SK-N-SH (cell line): ENCODE measurements at regions not wholly inside any gene's neighbourhood (a gene's known extent, or its start where the extent isn't known, plus 50 kb on each side); places are given as distances from the start of the nearest gene placed in this dataset.

Experiments used
- CTCF ChIA-PET: fragments of 300-600, 350-600 bp; formaldehyde crosslinking; extraction: SDS; loops from one replicate; lab custom pipeline; 2021; lab: Yijun Ruan, JAX
- POLR2A ChIA-PET: fragments of 350-600 bp; sonication (Branson Sonifier 250); formaldehyde crosslinking; extraction: SDS; loops from one replicate; lab custom pipeline; 2020; ENCODE audit warnings: antibody characterized with exemption, inconsistent platforms; lab: Yijun Ruan, JAX
- DNase-seq: peaks from one replicate; pipeline ENCODE4 v3.0.0; 2012
- H2AFZ ChIP-seq: fragments of 200-600 bp; sonication (generic); 2 replicates; pipeline ENCODE4 v1.8.1; 2016; ENCODE audit warnings: antibody characterized with exemption, mild to moderate bottlenecking, low read depth
- H3F3A ChIP-seq: fragments of 200-600 bp; sonication (generic); replicated peaks from 2 replicates; pipeline ENCODE3; 2016; ENCODE audit warnings: antibody characterized with exemption, mild to moderate bottlenecking; ENCODE audit not compliant: insufficient read depth
- H3K27ac ChIP-seq, 2 experiments: fragments of 200-500 bp in 1 of 2; fragments of 200-600 bp in 1 of 2; sonication (Bioruptor generic) in 1 of 2; sonication (generic), shearing (Covaris generic) in 1 of 2; 2 replicates each; pipeline versions ENCODE4 v1.5.1 to v1.6.1; 2014 to 2016; ENCODE audit warnings: low read depth in 2 of 2, inconsistent platforms in 1 of 2, low read length in 1 of 2, mild to moderate bottlenecking in 1 of 2, mixed read lengths in 1 of 2
- H3K27me3 ChIP-seq: fragments of 200-600 bp; sonication (generic), shearing (Covaris generic); 2 replicates; pipeline ENCODE4 v1.6.1; 2016; ENCODE audit warnings: mixed run types; ENCODE audit not compliant: insufficient read depth
- H3K36me3 ChIP-seq, 2 experiments: fragments of 200-500 bp in 1 of 2; fragments of 200-600 bp in 1 of 2; sonication (Bioruptor generic) in 1 of 2; sonication (generic) in 1 of 2; replicated peaks in 1 of 2; 2 replicates each; pipeline versions ENCODE3 to v1.5.1; 2014 to 2016; ENCODE audit warnings: low read length in 1 of 2, mild to moderate bottlenecking in 1 of 2; ENCODE audit not compliant: insufficient read depth in 2 of 2, control insufficient read depth in 1 of 2
- H3K4me1 ChIP-seq, 2 experiments: fragments of 200-500 bp in 1 of 2; fragments of 200-600 bp in 1 of 2; sonication (Bioruptor generic) in 1 of 2; sonication (generic), shearing (Covaris generic) in 1 of 2; 2 replicates each; pipeline versions ENCODE4 v1.5.1 to v1.6.1; 2014 to 2016; ENCODE audit warnings: low read depth in 1 of 2, low read length in 1 of 2, mixed run types in 1 of 2; ENCODE audit not compliant: insufficient read depth in 2 of 2, control insufficient read depth in 1 of 2
- H3K4me2 ChIP-seq: fragments of 200-600 bp; sonication (generic), shearing (Covaris generic); 2 replicates; pipeline ENCODE4 v1.6.1; 2017; ENCODE audit warnings: mixed run types
- H3K4me3 ChIP-seq, 2 experiments: fragments of 200-500 bp in 1 of 2; fragments of 200-600 bp in 1 of 2; sonication (Bioruptor generic) in 1 of 2; sonication (generic), shearing (Covaris generic) in 1 of 2; 2 replicates each; pipeline versions ENCODE4 v1.5.1 to v1.8.1; 2014 to 2016; ENCODE audit warnings: low read depth in 2 of 2, inconsistent platforms in 1 of 2, low read length in 1 of 2, mild to moderate bottlenecking in 1 of 2, mixed read lengths in 1 of 2, moderate library complexity in 1 of 2
- H3K79me2 ChIP-seq: fragments of 200-600 bp; sonication (generic); 2 replicates; pipeline ENCODE4 v1.8.1; 2017; ENCODE audit warnings: mild to moderate bottlenecking; ENCODE audit not compliant: insufficient read depth
- H3K9ac ChIP-seq: fragments of 200-600 bp; sonication (generic); 2 replicates; pipeline ENCODE4 v1.6.1; 2017; ENCODE audit warnings: mixed run types
- H3K9me2 ChIP-seq: fragments of 200-600 bp; sonication (generic); 2 replicates; pipeline ENCODE4 v1.6.1; 2017; ENCODE audit warnings: mixed run types
- H3K9me3 ChIP-seq: fragments of 200-600 bp; sonication (generic); 2 replicates; pipeline ENCODE4 v1.6.1; 2017; ENCODE audit warnings: mixed run types, mild to moderate bottlenecking, moderate library complexity
- H4K20me1 ChIP-seq: fragments of 200-600 bp; sonication (generic); 2 replicates; pipeline ENCODE4 v1.6.1; 2017; ENCODE audit warnings: mild to moderate bottlenecking, mixed run types; ENCODE audit not compliant: insufficient read depth
- CHD2 ChIP-seq: fragments of 150-350 bp; IDR thresholded peaks from 2 replicates; pipeline ENCODE4 v1.6.1; 2018; ENCODE audit warnings: low read length; ENCODE audit not compliant: partially characterized antibody
- EP300 ChIP-seq, 2 experiments: IDR thresholded peaks; 2 replicates each; pipeline versions ENCODE4 v1.4.0 to v1.6.1; 2012; ENCODE audit warnings: borderline replicate concordance in 1 of 2, low read depth in 1 of 2, low read length in 1 of 2
- FOSL2 ChIP-seq: IDR thresholded peaks from 2 replicates; pipeline ENCODE4 v1.4.0; 2012; ENCODE audit warnings: low read depth, mild to moderate bottlenecking, moderate library complexity, borderline replicate concordance
- FOXJ3 ChIP-seq: sonication (generic); formaldehyde crosslinking; IDR thresholded peaks from 2 replicates; pipeline ENCODE4 v1.5.1; 2020; ENCODE audit warnings: mild to moderate bottlenecking, missing genetic modification reagents
- GATA2 ChIP-seq: sonication (generic); formaldehyde crosslinking; IDR thresholded peaks from 2 replicates; pipeline ENCODE4 v1.5.0; 2020; ENCODE audit warnings: mild to moderate bottlenecking, missing genetic modification reagents
- MEF2A ChIP-seq: IDR thresholded peaks from 2 replicates; pipeline ENCODE4 v1.4.0; 2012; ENCODE audit warnings: low read depth, borderline replicate concordance
- NFIC ChIP-seq: IDR thresholded peaks from 2 replicates; pipeline ENCODE4 v1.4.0; 2012; ENCODE audit warnings: borderline replicate concordance
- NRF1 ChIP-seq: IDR thresholded peaks from 2 replicates; pipeline ENCODE4 v1.6.1; 2012; ENCODE audit warnings: low read depth, mild to moderate bottlenecking, low read length
- POLR2AphosphoS5 ChIP-seq: IDR thresholded peaks from 2 replicates; pipeline ENCODE4 v1.6.1; 2012; ENCODE audit warnings: low read depth, low read length
- RAD21 ChIP-seq: IDR thresholded peaks from 2 replicates; pipeline ENCODE4 v1.6.1; 2012; ENCODE audit warnings: mild to moderate bottlenecking, low read length
- RCOR1 ChIP-seq: fragments of 150-350 bp; IDR thresholded peaks from 2 replicates; pipeline ENCODE4 v1.6.1; 2017; ENCODE audit warnings: antibody characterized with exemption, low read length
- SMC3 ChIP-seq: IDR thresholded peaks from 2 replicates; pipeline ENCODE4 v1.6.1; 2012; ENCODE audit warnings: low read depth, low read length, improper control_type of control experiment
- TAF1 ChIP-seq: IDR thresholded peaks from 2 replicates; pipeline ENCODE4 v1.6.1; 2012; ENCODE audit warnings: low read depth, mild to moderate bottlenecking, low read length, moderate library complexity, borderline replicate concordance
- TCF12 ChIP-seq: IDR thresholded peaks from 2 replicates; pipeline ENCODE4 v1.4.0; 2012
- YY1 ChIP-seq: IDR thresholded peaks from 2 replicates; pipeline ENCODE4 v1.4.0; 2012; ENCODE audit warnings: low read depth, mild to moderate bottlenecking
- WGBS: methylation state at CpG from one replicate; pipeline ENCODE4 v1.1.6; 2017; ENCODE audit warnings: low lambda C conversion rate; 5-methylcytosine and 5-hydroxymethylcytosine counted together
- TF ChIP-seq, protein P1 (sequence below): fragments of 200-600 bp; sonication (generic); IDR thresholded peaks from 2 replicates; pipeline ENCODE4 v1.6.1; 2017; ENCODE audit warnings: antibody characterized with exemption, mild to moderate bottlenecking, moderate library complexity

DNA sequence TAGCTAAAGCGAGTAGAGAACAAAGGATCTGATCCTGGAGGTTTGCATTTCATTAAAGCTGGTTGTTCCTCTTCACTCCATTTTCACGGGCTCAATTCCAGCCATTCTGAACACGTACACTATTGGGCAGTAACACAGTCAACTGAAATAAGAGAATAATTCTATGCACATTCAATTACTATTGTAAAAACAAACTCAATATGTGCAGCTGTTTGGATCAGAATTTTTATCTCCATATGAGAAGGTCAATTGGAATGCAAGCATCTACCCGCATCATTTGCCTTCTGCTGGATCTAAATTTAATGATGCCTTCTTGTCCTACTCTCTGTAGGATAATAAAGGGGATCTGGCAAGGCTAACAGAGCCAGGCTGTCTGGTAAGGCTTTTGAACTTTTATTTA is 562.8 kb upstream of the CCDC179 start:
- WGBS, result 46% methylated on average over 4 of the region's 4 CpGs
- H3K9ac ChIP-seq, result no peak overlapping the region
- DNase-seq, result no peak

DNA sequence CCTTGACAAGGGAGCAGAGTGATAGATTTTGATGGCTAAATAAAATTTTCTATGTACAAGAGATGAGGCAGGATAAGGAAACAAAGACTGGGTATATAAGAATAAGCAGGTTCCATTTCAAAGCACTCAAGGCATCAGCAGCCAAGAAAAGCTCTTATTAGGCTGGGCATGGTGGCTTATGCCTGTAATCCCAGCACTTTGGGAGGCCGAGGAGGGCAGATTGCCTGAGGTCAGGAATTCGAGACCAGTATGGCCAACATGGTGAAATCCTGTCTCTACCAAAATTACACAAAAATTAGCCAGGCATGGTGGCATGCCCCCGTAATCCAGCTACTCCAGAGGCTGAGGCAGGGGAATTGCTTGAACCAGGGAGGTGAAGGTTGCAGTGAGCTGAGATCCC is 563.4 kb upstream of the CCDC179 start:
- WGBS, result 30% methylated on average over 2 of the region's 3 CpGs
- no peak for DNase-seq

More for the DNA sequence above, 562.8 kb upstream of the CCDC179 start:
- peak overlapping the region in 1 of 2 experiments; percentile 39; a peak in 2 of 4 replicates for H3K27ac ChIP-seq
- peaks cover 0 to 5% of the 10 kb centered on the region in 2 experiments; a peak in 1 of 4 replicates for H3K4me1 ChIP-seq
- no peaks in the 10 kb centered on the region for H3F3A ChIP-seq
- CTCF ChIA-PET, result no interaction called here
- no peaks in the 10 kb centered on the region for H3K27me3 ChIP-seq
- H3K36me3 ChIP-seq, result no peaks in the 10 kb centered on the region
- no peaks in the 10 kb centered on the region; the same call in 1 of the 2 replicates for H3K9me3 ChIP-seq
- no peaks in the 10 kb centered on the region for H3K79me2 ChIP-seq
- no peaks in the 10 kb centered on the region for H3K9me2 ChIP-seq
- H4K20me1 ChIP-seq, result no peaks in the 10 kb centered on the region
- H3K4me3 ChIP-seq, result no peak overlapping the region
- no peak for TF ChIP-seq FOXJ3 (CRISPR knock-in tag)
- no peak for TF ChIP-seq FOSL2
- TF ChIP-seq NFIC, result no peak
- POLR2A ChIA-PET, result no interaction called here
- no peak overlapping the region for H3K4me2 ChIP-seq
- H2AFZ ChIP-seq, result no peak overlapping the region

DNA sequence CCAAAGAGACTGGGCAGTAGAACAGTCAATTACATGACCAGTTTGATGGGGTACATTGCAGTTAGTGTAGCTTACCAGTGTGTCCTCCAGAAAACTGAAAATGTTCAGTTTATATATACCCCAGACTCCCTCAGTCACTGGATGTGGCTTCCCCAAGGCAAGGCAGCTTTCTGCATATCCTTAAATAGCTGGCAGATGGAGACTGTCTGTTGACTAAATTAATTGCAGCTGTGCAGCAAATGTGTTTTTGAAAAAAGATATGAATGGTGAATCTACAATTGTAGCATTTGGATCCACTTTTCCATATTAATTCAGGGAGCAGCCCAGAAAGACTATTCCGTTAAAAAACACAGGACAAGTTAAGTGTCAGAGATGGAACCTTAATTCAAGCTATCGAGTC is 565.1 kb upstream of the CCDC179 start:
- no peaks in the 10 kb centered on the region for H3F3A ChIP-seq
- no peak for DNase-seq
- H3K27me3 ChIP-seq, result no peaks in the 10 kb centered on the region
- peaks cover 0 to 5% of the 10 kb centered on the region in 2 experiments; a peak in 1 of 4 replicates for H3K4me1 ChIP-seq
- peak; percentile 51; the same call in 1 of the 2 replicates for TF ChIP-seq FOXJ3 (CRISPR knock-in tag)
- TF ChIP-seq POLR2AphosphoS5, result no peak
- TF ChIP-seq EP300 (IDR thresholded peaks at IDR 0.05; ENCODE audit: borderline replicate concordance in 1 of 2, low read depth in 1 of 2, low read length in 1 of 2), result peak in 1 of 2 experiments; percentile 89; a peak in 2 of 4 replicates
- TF ChIP-seq CHD2, result peak; percentile 72
- TF ChIP-seq GATA2 (CRISPR knock-in tag), result peak; percentile 65; the same call in 1 of the 2 replicates
- 0 out of 2 replicates have a peak, but pooled peaks have one; percentile 20 for TF ChIP-seq RAD21
- no peak for TF ChIP-seq YY1
- peak; percentile 70; the same call in 1 of the 2 replicates for TF ChIP-seq RCOR1
- TF ChIP-seq TCF12, result peak; percentile 81
- TF ChIP-seq MEF2A, result no peak
- no peak for TF ChIP-seq SMC3
- no peaks in the 10 kb centered on the region; the same call in 1 of the 2 replicates for H3K9me3 ChIP-seq
- no peak overlapping the region for H3K4me2 ChIP-seq
- no peak overlapping the region for H2AFZ ChIP-seq
- no peaks in the 10 kb centered on the region for H4K20me1 ChIP-seq
- H3K79me2 ChIP-seq, result no peaks in the 10 kb centered on the region
- CTCF ChIA-PET, result interaction anchor here (0.9 to 1.3 kb wide), 2 partner anchors 114 to 404 kb away, joined by 3 to 4 read pairs; no protein-coding TSS in a partner anchor
- H3K4me3 ChIP-seq, result no peak overlapping the region
- no peaks in the 10 kb centered on the region for H3K9me2 ChIP-seq
- H3K27ac ChIP-seq, result peak overlapping the region in 1 of 2 experiments; percentile 97; a peak in 2 of 4 replicates
- 3% methylated on average over 2 of the region's 2 CpGs for WGBS
- POLR2A ChIA-PET, result no interaction called here
- H3K9ac ChIP-seq, result no peak overlapping the region
- H3K36me3 ChIP-seq, result no peaks in the 10 kb centered on the region

More for the DNA sequence above, 563.4 kb upstream of the CCDC179 start:
- TF ChIP-seq FOXJ3 (CRISPR knock-in tag) (no peak), TAF1 (no peak), GATA2 (CRISPR knock-in tag) (no peak), NRF1 (no peak)
- TF ChIP-seq, protein P1, sequence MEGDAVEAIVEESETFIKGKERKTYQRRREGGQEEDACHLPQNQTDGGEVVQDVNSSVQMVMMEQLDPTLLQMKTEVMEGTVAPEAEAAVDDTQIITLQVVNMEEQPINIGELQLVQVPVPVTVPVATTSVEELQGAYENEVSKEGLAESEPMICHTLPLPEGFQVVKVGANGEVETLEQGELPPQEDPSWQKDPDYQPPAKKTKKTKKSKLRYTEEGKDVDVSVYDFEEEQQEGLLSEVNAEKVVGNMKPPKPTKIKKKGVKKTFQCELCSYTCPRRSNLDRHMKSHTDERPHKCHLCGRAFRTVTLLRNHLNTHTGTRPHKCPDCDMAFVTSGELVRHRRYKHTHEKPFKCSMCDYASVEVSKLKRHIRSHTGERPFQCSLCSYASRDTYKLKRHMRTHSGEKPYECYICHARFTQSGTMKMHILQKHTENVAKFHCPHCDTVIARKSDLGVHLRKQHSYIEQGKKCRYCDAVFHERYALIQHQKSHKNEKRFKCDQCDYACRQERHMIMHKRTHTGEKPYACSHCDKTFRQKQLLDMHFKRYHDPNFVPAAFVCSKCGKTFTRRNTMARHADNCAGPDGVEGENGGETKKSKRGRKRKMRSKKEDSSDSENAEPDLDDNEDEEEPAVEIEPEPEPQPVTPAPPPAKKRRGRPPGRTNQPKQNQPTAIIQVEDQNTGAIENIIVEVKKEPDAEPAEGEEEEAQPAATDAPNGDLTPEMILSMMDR, result no peak
- Histone ChIP-seq H4K20me1 (no peaks in the 10 kb centered on the region), H3K4me2 (no peak overlapping the region), H3K9me3 (no peaks in the 10 kb centered on the region; the same call in 1 of the 2 replicates), H3K27me3 (no peaks in the 10 kb centered on the region), H3F3A (no peaks in the 10 kb centered on the region), H3K9me2 (no peaks in the 10 kb centered on the region), H3K79me2 (no peaks in the 10 kb centered on the region), H3K9ac (no peak overlapping the region), H3K36me3 (no peaks in the 10 kb centered on the region), H3K4me1 (peaks cover 0 to 5% of the 10 kb centered on the region in 2 experiments; a peak in 1 of 4 replicates), H3K4me3 (no peak overlapping the region), H3K27ac (no peak overlapping the region; a peak in 1 of 4 replicates), H2AFZ (no peak overlapping the region)
- ChIA-PET POLR2A (no interaction called here), CTCF (no interaction called here)
